Mucosa of descending colon (tissue), 3 donors: ENCODE measurements at regions not wholly inside any gene's neighbourhood (a gene's known extent, or its start where the extent isn't known, plus 50 kb on each side); places are given as distances from the start of the nearest gene placed in this dataset.

Experiments used
- ATAC-seq: fragments of 200-7000 bp; cut with Tn5 transposase; one replicate; pipeline ENCODE4 v1.9.1; 2020; ENCODE audit warnings: mild to moderate bottlenecking, moderate library complexity
- DNase-seq, 3 donors: peaks; one replicate each; pipeline ENCODE4 v3.0.0-alpha.2; 2020
- H3K36me3 ChIP-seq: fragments of 200-600 bp; one replicate; pipeline ENCODE4 v1.8.0; 2021; ENCODE audit warnings: low read depth, mild to moderate bottlenecking
- H3K4me1 ChIP-seq: fragments of 200-600 bp; one replicate; pipeline ENCODE4 v1.8.0; 2021; ENCODE audit warnings: low read depth, mild to moderate bottlenecking
- H3K4me3 ChIP-seq: fragments of 200-600 bp; one replicate; pipeline ENCODE4 v1.8.0; 2021; ENCODE audit warnings: mild to moderate bottlenecking
- H3K9me3 ChIP-seq: fragments of 200-600 bp; one replicate; pipeline ENCODE4 v1.8.0; 2021; ENCODE audit warnings: mild to moderate bottlenecking
- CTCF ChIP-seq: fragments of 200-600 bp; IDR thresholded peaks from one replicate; pipeline ENCODE4 v1.8.0; 2022; ENCODE audit warnings: antibody characterized with exemption, mild to moderate bottlenecking
- intact Hi-C, 2 donors: fragments of 100-400 bp; cut with DNase I in 1 of 2; cut with micrococcal nuclease in 1 of 2; formaldehyde crosslinking; loops; one replicate each; pipeline versions ENCODE4 v1.11.0 to v1.11.1; 2022; cut with DNase I, micrococcal nuclease
- donor health status: DM: no; HTN: no; CAD: no; lungs with moderate emphysema.
- donor health status: DM: no; HTN: no; CAD: no.
- donor health status: DM: no; HTN: yes; CAD: no.

DNA sequence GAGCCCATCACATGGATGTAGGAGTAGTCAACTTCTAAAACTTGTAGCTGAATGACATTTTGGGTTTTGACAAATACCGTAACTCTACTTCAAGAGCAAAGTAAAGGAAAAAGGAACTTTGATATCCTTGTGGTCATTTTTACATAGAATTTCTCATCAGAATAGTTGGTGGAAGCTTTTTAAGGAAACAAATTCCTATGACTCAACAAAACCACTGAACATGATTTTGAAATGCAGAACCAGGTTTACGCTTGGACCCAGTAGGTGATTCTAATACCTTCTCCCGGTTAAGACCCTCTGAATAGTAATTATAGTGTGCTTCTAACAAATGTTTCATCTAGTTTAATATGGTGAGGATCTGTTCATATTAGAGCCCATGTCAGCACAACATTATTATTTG lies 307.8 kb downstream of the GPR37 start:
- TF ChIP-seq CTCF, result no peak
- H3K4me3 ChIP-seq, result no peak overlapping the region
- no peak for ATAC-seq
- no peak for DNase-seq
- no peaks in the 10 kb centered on the region for H3K36me3 ChIP-seq
- no peaks in the 10 kb centered on the region for H3K9me3 ChIP-seq
- intact Hi-C loops, result no loop called here
- H3K4me1 ChIP-seq, result no peaks in the 10 kb centered on the region

GRCh38 chr7:124456286-124456685 lies 309.3 kb downstream of the GPR37 start:
- intact Hi-C loops, result no loop called here
- ATAC-seq (no peak), DNase-seq (no peak)
- Histone ChIP-seq H3K9me3 (no peaks in the 10 kb centered on the region), H3K4me1 (no peaks in the 10 kb centered on the region), H3K4me3 (no peak overlapping the region), H3K36me3 (no peaks in the 10 kb centered on the region)
- TF ChIP-seq CTCF, result no peak

- Histone ChIP-seq H3K4me3 (no peak overlapping the region), H3K36me3 (no peaks in the 10 kb centered on the region), H3K9me3 (no peaks in the 10 kb centered on the region), H3K4me1 (no peaks in the 10 kb centered on the region)
- DNase-seq (no peak), ATAC-seq (no peak)
- intact Hi-C loops, result no loop called here
- TF ChIP-seq CTCF, result no peak
These were observed 313.4 kb downstream of the GPR37 start for GRCh38 chr7:124452186-124452585.

- intact Hi-C loops, result no loop called here
- DNase-seq, result no peak
- Histone ChIP-seq H3K36me3 (no peaks in the 10 kb centered on the region), H3K4me3 (no peak overlapping the region), H3K4me1 (no peaks in the 10 kb centered on the region), H3K9me3 (no peaks in the 10 kb centered on the region)
- no peak for ATAC-seq
- TF ChIP-seq CTCF, result no peak
These were observed 315.7 kb downstream of the GPR37 start for GRCh38 chr7:124449896-124450295.

GRCh38 chr7:124444696-124445480 lies 320.7 kb downstream of the GPR37 start:
- intact Hi-C loops, result no loop called here
- ATAC-seq, result no peak

More at GRCh38 chr7:124444696-124445480, 320.7 kb downstream of the GPR37 start:
- no peak overlapping the region for H3K4me3 ChIP-seq
- no peak for DNase-seq
- no peaks in the 10 kb centered on the region for H3K9me3 ChIP-seq
- no peaks in the 10 kb centered on the region for H3K4me1 ChIP-seq
- no peaks in the 10 kb centered on the region for H3K36me3 ChIP-seq
- TF ChIP-seq CTCF, result no peak
